T-helper 2 cell treated with Interferon-gamma antibody and Interleukin-4, amounts not matched to agents 100 ng/mL and 5 ng/mL, for 36 hours (primary cell): ENCODE measurements at regions not wholly inside any gene's neighbourhood (a gene's known extent, or its start where the extent isn't known, plus 50 kb on each side); places are given as distances from the start of the nearest gene placed in this dataset.

Experiments used
- intact Hi-C: fragments of 100-400 bp; cut with micrococcal nuclease; formaldehyde crosslinking; loops from one replicate; pipeline ENCODE4 v1.15.1; 2023

- intact Hi-C loops: no loop called here
These were observed 2506.0 kb downstream of the PCDH7 start for GRCh38 chr4:33226133-33226532.

GRCh38 chr4:33226783-33227182 lies 2506.6 kb downstream of the PCDH7 start:
- intact Hi-C loops: no loop called here

GRCh38 chr4:33255094-33255493 lies 2534.9 kb downstream of the PCDH7 start:
- intact Hi-C loops: no loop called here

GRCh38 chr4:33255507-33255906 lies 2535.3 kb downstream of the PCDH7 start:
- intact Hi-C loops: no loop called here

- intact Hi-C loops: no loop called here
These were observed 2542.7 kb downstream of the PCDH7 start for GRCh38 chr4:33262824-33263223.

- intact Hi-C loops: no loop called here
These were observed 2548.6 kb downstream of the PCDH7 start for GRCh38 chr4:33268776-33269175.

GRCh38 chr4:33270403-33270802 lies 2550.2 kb downstream of the PCDH7 start:
- intact Hi-C loops: no loop called here

- intact Hi-C loops: no loop called here
These were observed 2552.6 kb downstream of the PCDH7 start for GRCh38 chr4:33272722-33273121.

GRCh38 chr4:33283818-33284217 lies 2563.6 kb downstream of the PCDH7 start:
- intact Hi-C loops: no loop called here

- intact Hi-C loops: no loop called here
These were observed 2576.8 kb downstream of the PCDH7 start for GRCh38 chr4:33296876-33297455.

- intact Hi-C loops: no loop called here
These were observed 2582.2 kb downstream of the PCDH7 start for GRCh38 chr4:33302321-33302720.

GRCh38 chr4:33306131-33306530 lies 2586.0 kb downstream of the PCDH7 start:
- intact Hi-C loops: no loop called here

- intact Hi-C loops: no loop called here
These were observed 2595.9 kb downstream of the PCDH7 start for GRCh38 chr4:33316033-33316432.

GRCh38 chr4:33316578-33316977 lies 2596.4 kb downstream of the PCDH7 start:
- intact Hi-C loops: no loop called here

GRCh38 chr4:33323393-33323792 lies 2603.2 kb downstream of the PCDH7 start:
- intact Hi-C loops: no loop called here

- intact Hi-C loops: no loop called here
These were observed 2614.2 kb downstream of the PCDH7 start for GRCh38 chr4:33334416-33334815.

- intact Hi-C loops: no loop called here
These were observed 2619.6 kb downstream of the PCDH7 start for GRCh38 chr4:33339762-33340161.

- intact Hi-C loops: no loop called here
These were observed 2620.0 kb downstream of the PCDH7 start for GRCh38 chr4:33340168-33340567.

- intact Hi-C loops: no loop called here
These were observed 2629.2 kb downstream of the PCDH7 start for GRCh38 chr4:33349376-33349775.

- intact Hi-C loops: no loop called here
These were observed 2637.0 kb downstream of the PCDH7 start for GRCh38 chr4:33357121-33357520.

GRCh38 chr4:33369446-33369845 lies 2649.3 kb downstream of the PCDH7 start:
- intact Hi-C loops: no loop called here

- intact Hi-C loops: no loop called here
These were observed 2661.6 kb downstream of the PCDH7 start for GRCh38 chr4:33381816-33382215.

- intact Hi-C loops: no loop called here
These were observed 2666.6 kb downstream of the PCDH7 start for GRCh38 chr4:33386764-33387163.

- intact Hi-C loops: no loop called here
These were observed 2670.8 kb downstream of the PCDH7 start for GRCh38 chr4:33390976-33391375.
